Cardiac muscle cell (in vitro differentiated cells and primary cell): ENCODE measurements at regions not wholly inside any gene's neighbourhood (a gene's known extent, or its start where the extent isn't known, plus 50 kb on each side); places are given as distances from the start of the nearest gene placed in this dataset.

ENCODE experiments used
- DNase-seq, 2 donors: peaks; one replicate each; pipeline versions ENCODE4 v3.0.0 to v3.0.0-alpha.2; 2010 to 2017; ENCODE audit warnings: low read depth in 1 of 2, low spot score in 1 of 2
- H3K27ac ChIP-seq: fragments of 200-600 bp; sonication (generic); 2 replicates; pipeline ENCODE4 v1.5.1; 2016
- H3K27me3 ChIP-seq: fragments of 200-600 bp; sonication (generic); 2 replicates; pipeline ENCODE4 v1.6.0; 2016; ENCODE audit warnings: control low read depth
- H3K36me3 ChIP-seq: fragments of 200-600 bp; sonication (generic); 2 replicates; pipeline ENCODE4 v1.5.1; 2016; ENCODE audit warnings: control low read depth
- H3K4me1 ChIP-seq: fragments of 200-600 bp; sonication (generic); 2 replicates; pipeline ENCODE4 v1.8.1; 2017; ENCODE audit warnings: low read depth, mild to moderate bottlenecking, mixed run types
- H3K4me3 ChIP-seq: fragments of 200-600 bp; sonication (generic); 2 replicates; pipeline ENCODE4 v1.5.1; 2016; ENCODE audit warnings: mild to moderate bottlenecking
- H3K9me3 ChIP-seq: fragments of 200-600 bp; sonication (generic); 2 replicates; pipeline ENCODE4 v1.5.1; 2017; ENCODE audit warnings: low read depth, mild to moderate bottlenecking, control low read depth
- TF ChIP-seq, protein P1 (sequence below): IDR thresholded peaks from 2 replicates; pipeline ENCODE4 v1.5.1; 2012; ENCODE audit warnings: low read depth, mild to moderate bottlenecking, low read length

DNA sequence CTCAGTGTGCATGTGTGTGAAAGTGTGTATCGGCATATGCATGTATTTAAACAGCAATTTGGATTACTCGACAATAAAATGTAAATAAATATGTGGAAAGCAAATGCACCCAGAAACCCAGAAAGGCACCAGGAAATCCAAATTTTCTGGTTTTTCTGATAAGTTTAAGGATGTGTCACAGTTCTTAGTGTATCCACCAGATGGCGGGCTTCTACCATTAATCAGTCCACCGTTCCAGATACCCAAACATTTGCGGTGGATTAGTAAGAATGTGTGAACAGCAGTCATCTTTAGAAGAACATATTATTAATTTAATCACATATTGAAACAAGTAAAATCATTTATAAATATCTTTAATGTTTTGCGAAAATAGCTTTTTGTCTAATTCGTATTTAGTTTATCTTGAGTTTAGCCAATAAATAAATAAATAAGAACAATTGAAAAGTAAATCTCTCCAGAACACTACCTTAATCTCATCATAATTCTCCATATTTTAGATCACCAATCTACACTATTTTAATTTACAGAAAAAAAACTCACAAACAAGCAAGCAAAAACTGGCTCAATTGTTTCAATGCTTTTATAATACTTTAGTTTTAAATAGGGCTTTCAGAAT lies 298.9 kb downstream of the DSEL start:
- no peak overlapping the region for H3K27ac ChIP-seq
- DNase-seq = peak; percentile 67 to 84
- H3K9me3 ChIP-seq = no peaks in the 10 kb centered on the region
- no peaks in the 10 kb centered on the region for H3K4me1 ChIP-seq
- no peak overlapping the region for H3K4me3 ChIP-seq
- H3K36me3 ChIP-seq = no peaks in the 10 kb centered on the region
- H3K27me3 ChIP-seq = no peaks in the 10 kb centered on the region
- TF ChIP-seq, protein P1, sequence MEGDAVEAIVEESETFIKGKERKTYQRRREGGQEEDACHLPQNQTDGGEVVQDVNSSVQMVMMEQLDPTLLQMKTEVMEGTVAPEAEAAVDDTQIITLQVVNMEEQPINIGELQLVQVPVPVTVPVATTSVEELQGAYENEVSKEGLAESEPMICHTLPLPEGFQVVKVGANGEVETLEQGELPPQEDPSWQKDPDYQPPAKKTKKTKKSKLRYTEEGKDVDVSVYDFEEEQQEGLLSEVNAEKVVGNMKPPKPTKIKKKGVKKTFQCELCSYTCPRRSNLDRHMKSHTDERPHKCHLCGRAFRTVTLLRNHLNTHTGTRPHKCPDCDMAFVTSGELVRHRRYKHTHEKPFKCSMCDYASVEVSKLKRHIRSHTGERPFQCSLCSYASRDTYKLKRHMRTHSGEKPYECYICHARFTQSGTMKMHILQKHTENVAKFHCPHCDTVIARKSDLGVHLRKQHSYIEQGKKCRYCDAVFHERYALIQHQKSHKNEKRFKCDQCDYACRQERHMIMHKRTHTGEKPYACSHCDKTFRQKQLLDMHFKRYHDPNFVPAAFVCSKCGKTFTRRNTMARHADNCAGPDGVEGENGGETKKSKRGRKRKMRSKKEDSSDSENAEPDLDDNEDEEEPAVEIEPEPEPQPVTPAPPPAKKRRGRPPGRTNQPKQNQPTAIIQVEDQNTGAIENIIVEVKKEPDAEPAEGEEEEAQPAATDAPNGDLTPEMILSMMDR = peak; percentile 64

DNA sequence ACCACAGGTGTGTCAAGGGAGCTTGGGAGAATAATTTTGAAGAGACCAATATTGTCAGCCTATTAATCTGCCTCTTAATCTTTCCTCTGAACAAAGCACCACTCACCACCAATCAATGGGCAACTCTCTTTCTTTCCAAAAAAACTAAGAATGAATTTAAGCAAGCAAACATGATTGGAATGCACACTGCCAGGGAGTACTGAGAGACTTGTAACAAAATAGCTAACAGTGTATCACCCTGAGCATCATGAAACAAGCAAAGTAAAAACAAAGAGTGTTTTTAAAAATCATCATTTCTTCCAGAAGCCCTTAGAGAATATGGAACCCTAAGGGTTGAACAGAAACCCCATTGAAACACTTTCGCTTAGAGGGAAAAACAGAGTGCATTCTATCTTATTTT lies 299.7 kb downstream of the DSEL start:
- Histone ChIP-seq H3K36me3 (no peaks in the 10 kb centered on the region), H3K4me1 (no peaks in the 10 kb centered on the region), H3K27me3 (no peaks in the 10 kb centered on the region), H3K9me3 (no peaks in the 10 kb centered on the region), H3K27ac (no peak overlapping the region), H3K4me3 (no peak overlapping the region)
- TF ChIP-seq, protein P1 = no peak
- DNase-seq = no peak

DNA sequence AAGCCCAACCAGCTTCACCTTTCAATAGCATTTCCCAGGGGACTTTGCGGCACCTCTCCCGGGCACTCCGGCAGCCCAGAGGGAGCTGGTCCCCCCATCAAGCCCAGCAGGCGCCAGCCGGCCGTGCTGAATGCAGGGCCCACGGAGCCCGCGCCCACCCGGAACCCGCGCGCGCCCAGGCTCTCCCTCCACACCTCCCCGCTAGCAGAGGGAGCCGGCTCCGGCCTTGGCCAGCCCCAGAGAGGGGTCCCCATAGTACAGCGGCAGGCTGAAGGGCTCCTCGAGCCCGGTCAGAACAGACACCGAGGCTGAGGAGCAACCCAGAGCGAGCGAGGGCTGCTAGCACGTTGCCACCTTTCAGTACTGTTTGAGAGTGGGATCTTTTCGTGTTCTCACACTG lies 300.8 kb downstream of the DSEL start:
- Histone ChIP-seq H3K4me3 (no peak overlapping the region), H3K27ac (no peak overlapping the region), H3K36me3 (no peaks in the 10 kb centered on the region), H3K27me3 (no peaks in the 10 kb centered on the region), H3K4me1 (no peaks in the 10 kb centered on the region), H3K9me3 (no peaks in the 10 kb centered on the region)
- TF ChIP-seq, protein P1 = no peak
- no peak for DNase-seq

DNA sequence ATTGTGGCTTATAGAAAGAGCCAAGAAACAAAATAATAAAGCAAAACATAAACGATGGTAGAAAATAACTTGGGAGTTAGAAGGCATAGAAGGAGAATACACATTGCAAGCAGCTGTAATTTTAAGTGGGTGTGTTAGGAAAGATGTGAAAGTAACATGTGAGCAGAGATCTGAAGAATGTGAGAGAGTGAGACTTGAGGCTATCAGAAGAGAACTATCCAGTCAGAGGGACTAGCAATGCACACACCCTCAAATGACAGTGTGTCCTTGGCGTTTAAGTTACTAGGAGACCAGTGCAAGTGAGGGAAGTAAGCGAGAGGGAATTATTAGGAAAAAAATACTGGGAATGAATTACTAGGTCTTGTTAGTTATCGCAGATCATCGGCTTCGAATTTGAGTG lies 304.9 kb downstream of the DSEL start:
- DNase-seq = peak in 1 of 2 donors; percentile 31
- Histone ChIP-seq H3K9me3 (no peaks in the 10 kb centered on the region), H3K36me3 (no peaks in the 10 kb centered on the region), H3K27me3 (no peaks in the 10 kb centered on the region), H3K4me3 (no peak overlapping the region), H3K4me1 (no peaks in the 10 kb centered on the region), H3K27ac (no peak overlapping the region)
- TF ChIP-seq, protein P1 = no peak

DNA sequence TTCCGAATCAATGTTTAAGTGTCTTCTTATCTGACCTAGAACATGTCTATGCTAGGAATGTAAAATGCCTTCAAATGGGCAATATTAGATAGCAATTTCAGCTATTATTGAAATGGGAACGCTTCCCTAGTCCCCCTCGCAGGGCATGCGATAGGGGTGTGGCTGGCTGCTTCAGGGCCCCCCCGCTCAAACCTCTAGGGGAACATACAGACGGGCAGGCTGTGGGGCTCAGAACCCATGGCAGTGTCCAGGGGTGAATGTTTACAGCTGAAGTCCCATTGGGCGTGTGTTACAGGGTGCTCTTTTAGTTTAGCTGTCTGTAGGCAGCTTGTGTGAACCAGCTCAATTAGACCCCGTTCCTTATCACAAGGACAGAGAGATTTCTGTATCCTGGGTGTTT lies 315.9 kb downstream of the DSEL start:
- H3K27me3 ChIP-seq = no peaks in the 10 kb centered on the region
- no peaks in the 10 kb centered on the region for H3K4me1 ChIP-seq
- TF ChIP-seq, protein P1 = no peak
- no peaks in the 10 kb centered on the region for H3K9me3 ChIP-seq
- H3K36me3 ChIP-seq = no peaks in the 10 kb centered on the region
- DNase-seq = no peak
- H3K27ac ChIP-seq = no peak overlapping the region
- H3K4me3 ChIP-seq = no peak overlapping the region
